Thyroid gland (tissue), 4 donors: ENCODE measurements at regions not wholly inside any gene's neighbourhood (a gene's known extent, or its start where the extent isn't known, plus 50 kb on each side); places are given as distances from the start of the nearest gene placed in this dataset.

ENCODE experiments used
- DNase-seq, 2 donors: peaks; one replicate each; pipeline ENCODE4 v3.0.0-alpha.2; 2019
- H3K27ac ChIP-seq, 3 donors: fragments of 200-600 bp; sonication (generic); 1 replicate in 2 of 3; 2 replicates in 1 of 3; pipeline ENCODE4 v1.5.1; 2016 to 2019; ENCODE audit warnings: mild to moderate bottlenecking in 1 of 3, moderate library complexity in 1 of 3
- H3K27me3 ChIP-seq: fragments of 200-600 bp; sonication (generic); one replicate; pipeline ENCODE4 v1.5.1; 2019
- H3K36me3 ChIP-seq, 2 donors: fragments of 200-600 bp; sonication (generic); one replicate each; pipeline ENCODE4 v1.5.1; 2016 to 2019
- H3K4me1 ChIP-seq, 2 donors: fragments of 200-600 bp; sonication (generic); one replicate each; pipeline ENCODE4 v1.5.1; 2017 to 2019
- H3K4me3 ChIP-seq, 3 donors: fragments of 200-600 bp; sonication (generic); replicated peaks in 1 of 3; 1 replicate in 2 of 3; 2 replicates in 1 of 3; pipeline ENCODE4 v1.5.1; 2016; ENCODE audit warnings: mild to moderate bottlenecking in 1 of 3
- H3K9me3 ChIP-seq: fragments of 200-600 bp; sonication (generic); one replicate; pipeline ENCODE4 v1.5.1; 2017
- POLR2A ChIP-seq, 2 donors: fragments of 450-650 bp; IDR thresholded peaks; one replicate each; pipeline ENCODE4 v1.6.1; 2017; ENCODE audit warnings: antibody characterized with exemption in 2 of 2, mild to moderate bottlenecking in 2 of 2, moderate library complexity in 1 of 2
- WGBS, 2 donors: methylation state at CpG; one replicate each; pipeline ENCODE4 v1.1.5; 2017; 5-methylcytosine and 5-hydroxymethylcytosine counted together
- intact Hi-C: fragments of 100-400 bp; cut with DNase I; formaldehyde crosslinking; loops from one replicate; pipeline ENCODE4 v1.15.1; 2023
- TF ChIP-seq, protein P1 (sequence below), 6 experiments: fragments of 200-600 bp in 3 of 6; fragments of 450-650 bp in 3 of 6; sonication (generic) in 3 of 6; IDR thresholded peaks; one replicate each; pipeline ENCODE4 v1.5.1; 2016 to 2019; ENCODE audit warnings: antibody characterized with exemption in 6 of 6, mild to moderate bottlenecking in 2 of 6, inconsistent platforms in 1 of 6, moderate library complexity in 1 of 6

DNA sequence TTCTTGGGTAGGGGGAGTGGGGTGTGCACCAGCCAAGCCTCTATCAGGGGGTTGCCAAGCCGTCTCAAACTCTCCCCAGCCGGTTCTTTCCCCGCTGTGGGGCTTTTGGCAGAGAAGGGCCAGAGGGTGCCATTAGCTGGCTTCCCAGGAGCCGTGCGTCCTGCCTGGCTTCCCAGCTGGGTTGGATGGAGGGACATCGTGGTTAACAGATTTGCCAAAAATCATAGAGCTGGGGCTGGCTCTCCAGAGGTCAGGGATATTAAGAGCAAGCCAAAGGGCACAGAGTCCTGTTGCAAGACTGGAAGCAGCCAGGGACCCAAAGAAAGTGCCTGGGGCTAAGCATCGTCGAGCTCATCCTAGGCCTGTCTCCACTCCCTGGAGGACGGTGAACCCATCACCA lies 104.6 kb upstream of the HES1 start:
- H3K9me3 ChIP-seq: no peaks in the 10 kb centered on the region
- no peak for TF ChIP-seq POLR2A (IDR thresholded peaks at IDR 0.05)
- TF ChIP-seq, protein P1, sequence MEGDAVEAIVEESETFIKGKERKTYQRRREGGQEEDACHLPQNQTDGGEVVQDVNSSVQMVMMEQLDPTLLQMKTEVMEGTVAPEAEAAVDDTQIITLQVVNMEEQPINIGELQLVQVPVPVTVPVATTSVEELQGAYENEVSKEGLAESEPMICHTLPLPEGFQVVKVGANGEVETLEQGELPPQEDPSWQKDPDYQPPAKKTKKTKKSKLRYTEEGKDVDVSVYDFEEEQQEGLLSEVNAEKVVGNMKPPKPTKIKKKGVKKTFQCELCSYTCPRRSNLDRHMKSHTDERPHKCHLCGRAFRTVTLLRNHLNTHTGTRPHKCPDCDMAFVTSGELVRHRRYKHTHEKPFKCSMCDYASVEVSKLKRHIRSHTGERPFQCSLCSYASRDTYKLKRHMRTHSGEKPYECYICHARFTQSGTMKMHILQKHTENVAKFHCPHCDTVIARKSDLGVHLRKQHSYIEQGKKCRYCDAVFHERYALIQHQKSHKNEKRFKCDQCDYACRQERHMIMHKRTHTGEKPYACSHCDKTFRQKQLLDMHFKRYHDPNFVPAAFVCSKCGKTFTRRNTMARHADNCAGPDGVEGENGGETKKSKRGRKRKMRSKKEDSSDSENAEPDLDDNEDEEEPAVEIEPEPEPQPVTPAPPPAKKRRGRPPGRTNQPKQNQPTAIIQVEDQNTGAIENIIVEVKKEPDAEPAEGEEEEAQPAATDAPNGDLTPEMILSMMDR (IDR thresholded peaks at IDR 0.05): no peak
- no peaks in the 10 kb centered on the region for H3K36me3 ChIP-seq
- no peak for DNase-seq
- no peaks in the 10 kb centered on the region for H3K27me3 ChIP-seq
- no peak overlapping the region for H3K27ac ChIP-seq
- H3K4me3 ChIP-seq: no peak overlapping the region
- 93 to 96% methylated on average over 9 of the region's 9 CpGs for WGBS, 2 donors
- peaks cover 8 to 40% of the 10 kb centered on the region in 2 donors for H3K4me1 ChIP-seq
- intact Hi-C loops: no loop called here

GRCh38 chr3:194031867-194032635 lies 103.9 kb upstream of the HES1 start:
- intact Hi-C loops: no loop called here
- WGBS, 2 donors: 79 to 90% methylated on average over 10 to 12 of the region's 12 CpGs
- Histone ChIP-seq H3K27me3 (no peaks in the 10 kb centered on the region), H3K4me1 (peaks cover 8 to 40% of the 10 kb centered on the region in 2 donors), H3K27ac (no peak overlapping the region), H3K9me3 (no peaks in the 10 kb centered on the region), H3K36me3 (no peaks in the 10 kb centered on the region), H3K4me3 (no peak overlapping the region)
- no peak for DNase-seq
- TF ChIP-seq, protein P1 (IDR thresholded peaks at IDR 0.05): no peak
- no peak for TF ChIP-seq POLR2A (IDR thresholded peaks at IDR 0.05)

DNA sequence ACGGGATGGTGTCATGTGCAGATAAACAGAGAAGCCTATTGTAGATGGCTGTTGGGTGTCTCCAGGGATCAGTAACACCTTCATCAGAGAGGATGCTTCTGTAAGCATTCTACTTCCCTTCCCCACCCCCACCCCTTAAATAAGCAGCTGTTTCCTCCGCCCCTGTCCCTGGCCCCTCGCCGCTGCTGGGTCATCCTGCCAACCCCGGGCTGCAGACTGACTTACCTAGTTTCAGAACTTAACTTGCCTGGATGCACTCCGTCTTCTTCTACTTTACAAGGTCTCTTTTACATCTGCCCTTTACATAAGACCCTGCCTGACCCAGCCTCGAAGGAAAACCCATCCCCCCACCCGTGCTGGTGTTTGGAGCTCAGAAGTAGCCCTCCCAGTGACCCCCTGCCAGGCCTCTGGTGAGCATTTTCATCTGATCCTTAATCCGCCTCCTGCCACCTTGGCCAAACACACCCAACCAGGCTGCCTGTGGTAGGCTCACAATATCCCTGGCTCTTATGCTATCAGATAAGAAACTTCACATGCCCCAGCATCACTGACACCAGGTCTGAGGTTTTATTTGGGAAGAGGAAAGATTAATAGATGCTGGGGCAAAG lies 103.0 kb upstream of the HES1 start:
- H3K4me1 ChIP-seq: peaks cover 8 to 40% of the 10 kb centered on the region in 2 donors

GRCh38 chr3:194034346-194035336 lies 101.3 kb upstream of the HES1 start:
- DNase-seq: peak; percentile 45 to 46
- WGBS, 2 donors: 73% methylated on average over 23 to 24 of the region's 24 CpGs
- H3K9me3 ChIP-seq: no peaks in the 10 kb centered on the region
- no peak overlapping the region for H3K4me3 ChIP-seq
- H3K27ac ChIP-seq: no peak overlapping the region
- H3K27me3 ChIP-seq: no peaks in the 10 kb centered on the region
- intact Hi-C loops: no loop called here
- TF ChIP-seq, protein P1 (IDR thresholded peaks at IDR 0.05): no peak
- TF ChIP-seq POLR2A (IDR thresholded peaks at IDR 0.05): no peak
- H3K4me1 ChIP-seq: peaks cover 8 to 40% of the 10 kb centered on the region in 2 donors
- no peaks in the 10 kb centered on the region for H3K36me3 ChIP-seq

More for the DNA sequence above, 103.0 kb upstream of the HES1 start:
- intact Hi-C loops: no loop called here
- no peaks in the 10 kb centered on the region for H3K27me3 ChIP-seq
- 65 to 72% methylated on average over 9 of the region's 9 CpGs for WGBS, 2 donors
- no peaks in the 10 kb centered on the region for H3K36me3 ChIP-seq
- H3K4me3 ChIP-seq: no peak overlapping the region
- no peak overlapping the region for H3K27ac ChIP-seq
- TF ChIP-seq, protein P1 (IDR thresholded peaks at IDR 0.05): no peak
- TF ChIP-seq POLR2A (IDR thresholded peaks at IDR 0.05): no peak
- DNase-seq: no peak
- no peaks in the 10 kb centered on the region for H3K9me3 ChIP-seq
